ENCODE measurements at regions not wholly inside any gene's neighbourhood (a gene's known extent, or its start where the extent isn't known, plus 50 kb on each side); places are given as distances from the start of the nearest gene placed in this dataset.

DNA sequence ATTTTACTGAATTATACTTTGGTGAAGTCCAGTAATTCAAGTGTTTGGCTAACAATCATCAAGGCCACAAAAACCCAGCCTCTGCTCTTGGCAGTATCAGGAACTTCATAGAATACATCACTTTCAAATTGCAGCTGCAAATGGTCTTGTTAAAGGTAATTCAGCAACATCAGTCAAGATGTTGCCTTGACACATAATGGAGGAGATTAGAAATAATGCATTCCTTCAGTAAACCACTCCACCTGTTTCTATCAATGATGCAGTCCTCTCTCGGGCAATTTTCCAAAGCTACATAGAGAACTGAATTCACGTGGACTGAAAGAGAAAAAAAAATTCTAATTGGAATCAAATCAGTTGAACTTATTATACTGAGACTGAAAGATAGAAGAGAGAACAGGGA lies 279.3 kb downstream of the VGLL3 start:
- Mint-ChIP-seq H3K4me1 (ENCODE audit: low read depth) (no peaks in the 10 kb centered on the region), H3K36me3 (ENCODE audit: low read depth) (no peaks in the 10 kb centered on the region), H3K27me3 (ENCODE audit: low read depth) (peaks cover 31% of the 10 kb centered on the region), H3K4me3 (ENCODE audit: unreplicated experiment) (no peak overlapping the region), H3K9me3 (ENCODE audit: low read depth) (no peaks in the 10 kb centered on the region), H3K27ac (ENCODE audit: unreplicated experiment) (no peak overlapping the region)
- no peak for TF ChIP-seq CTCF (IDR thresholded peaks at IDR 0.05)
- no peak for DNase-seq (ENCODE audit: low spot score)

DNA sequence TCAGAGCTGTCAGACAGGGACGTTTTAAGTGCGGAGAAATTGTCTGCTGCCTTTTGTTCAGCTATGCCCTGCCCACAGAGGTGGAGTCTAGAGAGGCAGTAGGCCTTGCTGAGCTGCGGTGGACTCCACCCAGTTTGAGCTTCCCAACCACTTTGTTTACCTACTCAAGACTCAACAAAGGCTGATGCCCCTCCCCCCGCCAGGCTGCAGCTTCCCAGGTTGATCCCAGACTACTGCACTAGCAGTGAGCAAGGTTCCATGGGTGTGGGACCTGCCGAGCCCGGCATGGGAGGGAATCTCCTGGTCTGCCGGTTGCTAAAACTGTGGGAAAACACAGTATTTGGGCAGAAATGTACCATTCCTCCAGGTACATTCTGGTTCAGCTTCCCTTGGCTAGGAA lies 282.1 kb downstream of the VGLL3 start:
- peaks cover 44% of the 10 kb centered on the region for H3K27me3 Mint-ChIP-seq (ENCODE audit: low read depth)
- no peaks in the 10 kb centered on the region for H3K4me1 Mint-ChIP-seq (ENCODE audit: low read depth)
- TF ChIP-seq CTCF (IDR thresholded peaks at IDR 0.05), result no peak
- H3K27ac Mint-ChIP-seq (ENCODE audit: unreplicated experiment), result no peak overlapping the region
- peaks cover 15% of the 10 kb centered on the region for H3K9me3 Mint-ChIP-seq (ENCODE audit: low read depth)
- no peak overlapping the region for H3K4me3 Mint-ChIP-seq (ENCODE audit: unreplicated experiment)
- no peak for DNase-seq (ENCODE audit: low spot score)
- peaks cover 2% of the 10 kb centered on the region for H3K36me3 Mint-ChIP-seq (ENCODE audit: low read depth)

GRCh38 chr3:86702381-86702958 lies 288.5 kb downstream of the VGLL3 start:
- peaks cover 2% of the 10 kb centered on the region for H3K36me3 Mint-ChIP-seq (ENCODE audit: low read depth)
- no peak for DNase-seq (ENCODE audit: low spot score)
- H3K27me3 Mint-ChIP-seq (ENCODE audit: low read depth), result peaks cover 43% of the 10 kb centered on the region
- H3K9me3 Mint-ChIP-seq (ENCODE audit: low read depth), result peaks cover 15% of the 10 kb centered on the region
- TF ChIP-seq CTCF (IDR thresholded peaks at IDR 0.05), result peak; percentile 90
- H3K4me1 Mint-ChIP-seq (ENCODE audit: low read depth), result no peaks in the 10 kb centered on the region
- no peak overlapping the region for H3K27ac Mint-ChIP-seq (ENCODE audit: unreplicated experiment)
- no peak overlapping the region for H3K4me3 Mint-ChIP-seq (ENCODE audit: unreplicated experiment)

- Mint-ChIP-seq H3K4me3 (ENCODE audit: unreplicated experiment) (no peak overlapping the region), H3K9me3 (ENCODE audit: low read depth) (no peaks in the 10 kb centered on the region), H3K36me3 (ENCODE audit: low read depth) (no peaks in the 10 kb centered on the region), H3K27me3 (ENCODE audit: low read depth) (peaks cover 29% of the 10 kb centered on the region), H3K4me1 (ENCODE audit: low read depth) (no peaks in the 10 kb centered on the region), H3K27ac (ENCODE audit: unreplicated experiment) (no peak overlapping the region)
- no peak for DNase-seq (ENCODE audit: low spot score)
- no peak for TF ChIP-seq CTCF (IDR thresholded peaks at IDR 0.05)
Measured at GRCh38 chr3:86695752-86696151, 295.2 kb downstream of the VGLL3 start.

- no peak for TF ChIP-seq CTCF (IDR thresholded peaks at IDR 0.05)
- Mint-ChIP-seq H3K9me3 (ENCODE audit: low read depth) (peaks cover 26% of the 10 kb centered on the region), H3K36me3 (ENCODE audit: low read depth) (no peaks in the 10 kb centered on the region), H3K4me3 (ENCODE audit: unreplicated experiment) (no peak overlapping the region), H3K27ac (ENCODE audit: unreplicated experiment) (no peak overlapping the region), H3K4me1 (ENCODE audit: low read depth) (no peaks in the 10 kb centered on the region), H3K27me3 (ENCODE audit: low read depth) (peaks cover 4% of the 10 kb centered on the region)
- DNase-seq (ENCODE audit: low spot score), result no peak
Measured at GRCh38 chr3:86673991-86674390, 317.0 kb downstream of the VGLL3 start.
